GM12865 (cell line): ENCODE measurements at regions not wholly inside any gene's neighbourhood (a gene's known extent, or its start where the extent isn't known, plus 50 kb on each side); places are given as distances from the start of the nearest gene placed in this dataset.

Source experiments
- DNase-seq: peaks from one replicate; pipeline ENCODE4 v3.0.0; 2010; ENCODE audit warnings: low read depth
- H3K4me3 ChIP-seq: 2 replicates; pipeline ENCODE4 v1.5.1; 2011; ENCODE audit warnings: mild to moderate bottlenecking, low read depth, low read length, control low read depth
- TF ChIP-seq, protein P1 (sequence below): IDR thresholded peaks from 2 replicates; pipeline ENCODE4 v1.5.1; 2011; ENCODE audit warnings: low read length, control low read depth, low read depth, inconsistent platforms; ENCODE audit not compliant: insufficient read depth; ENCODE audit errors: missing control alignments

DNA sequence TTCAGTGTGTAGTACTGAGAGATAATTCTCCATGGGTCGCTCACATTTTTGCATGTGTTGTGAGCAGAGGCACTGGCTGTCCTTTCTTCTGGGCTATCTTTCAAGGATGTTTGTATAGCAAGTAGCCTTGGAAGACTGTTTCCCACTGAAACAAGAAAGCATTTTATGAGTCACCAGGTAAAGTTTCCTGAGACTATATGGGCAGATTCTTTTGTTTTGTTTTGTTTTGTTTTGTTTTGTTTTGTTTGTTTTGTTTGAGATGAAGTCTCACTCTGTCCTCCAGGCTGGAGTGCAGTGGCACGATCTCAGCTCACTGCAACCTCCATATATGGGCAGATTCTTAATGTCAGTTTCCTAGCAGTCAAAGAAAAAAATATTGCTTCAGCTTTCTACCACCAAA is 912.6 kb downstream of the TTLL7 start:
- H3K4me3 ChIP-seq: no peak overlapping the region
- no peak for DNase-seq
- TF ChIP-seq, protein P1, sequence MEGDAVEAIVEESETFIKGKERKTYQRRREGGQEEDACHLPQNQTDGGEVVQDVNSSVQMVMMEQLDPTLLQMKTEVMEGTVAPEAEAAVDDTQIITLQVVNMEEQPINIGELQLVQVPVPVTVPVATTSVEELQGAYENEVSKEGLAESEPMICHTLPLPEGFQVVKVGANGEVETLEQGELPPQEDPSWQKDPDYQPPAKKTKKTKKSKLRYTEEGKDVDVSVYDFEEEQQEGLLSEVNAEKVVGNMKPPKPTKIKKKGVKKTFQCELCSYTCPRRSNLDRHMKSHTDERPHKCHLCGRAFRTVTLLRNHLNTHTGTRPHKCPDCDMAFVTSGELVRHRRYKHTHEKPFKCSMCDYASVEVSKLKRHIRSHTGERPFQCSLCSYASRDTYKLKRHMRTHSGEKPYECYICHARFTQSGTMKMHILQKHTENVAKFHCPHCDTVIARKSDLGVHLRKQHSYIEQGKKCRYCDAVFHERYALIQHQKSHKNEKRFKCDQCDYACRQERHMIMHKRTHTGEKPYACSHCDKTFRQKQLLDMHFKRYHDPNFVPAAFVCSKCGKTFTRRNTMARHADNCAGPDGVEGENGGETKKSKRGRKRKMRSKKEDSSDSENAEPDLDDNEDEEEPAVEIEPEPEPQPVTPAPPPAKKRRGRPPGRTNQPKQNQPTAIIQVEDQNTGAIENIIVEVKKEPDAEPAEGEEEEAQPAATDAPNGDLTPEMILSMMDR: no peak

DNA sequence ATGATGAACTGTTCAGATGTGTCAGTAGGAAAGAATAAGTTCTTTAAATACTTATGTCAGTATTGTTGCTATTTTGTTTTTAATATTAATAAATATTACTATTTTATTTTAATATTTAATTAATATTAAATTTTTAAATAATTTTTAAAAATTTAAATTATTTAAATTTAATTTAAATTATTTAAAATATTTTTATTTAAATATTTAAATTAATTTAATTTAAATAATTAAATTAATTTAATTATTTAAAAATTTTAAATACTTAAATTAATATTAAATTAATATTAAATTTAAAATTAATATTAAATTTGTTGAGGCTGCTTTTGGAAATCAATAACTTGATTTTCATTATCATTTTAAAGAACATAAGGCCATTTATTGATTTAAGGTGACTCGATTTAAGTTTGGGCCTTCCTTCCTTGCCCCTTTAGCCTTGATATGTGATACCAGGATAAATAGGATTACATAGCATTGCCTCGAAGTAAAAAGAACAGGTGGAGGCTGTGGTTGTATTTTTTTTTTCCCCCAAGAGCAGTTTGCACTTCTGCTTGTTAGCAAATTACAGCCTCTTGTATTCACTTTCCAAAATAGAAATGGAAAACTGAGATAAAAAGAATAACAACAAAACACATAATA is 915.2 kb downstream of the TTLL7 start:
- no peak for DNase-seq
- TF ChIP-seq, protein P1: no peak
- no peak overlapping the region for H3K4me3 ChIP-seq

DNA sequence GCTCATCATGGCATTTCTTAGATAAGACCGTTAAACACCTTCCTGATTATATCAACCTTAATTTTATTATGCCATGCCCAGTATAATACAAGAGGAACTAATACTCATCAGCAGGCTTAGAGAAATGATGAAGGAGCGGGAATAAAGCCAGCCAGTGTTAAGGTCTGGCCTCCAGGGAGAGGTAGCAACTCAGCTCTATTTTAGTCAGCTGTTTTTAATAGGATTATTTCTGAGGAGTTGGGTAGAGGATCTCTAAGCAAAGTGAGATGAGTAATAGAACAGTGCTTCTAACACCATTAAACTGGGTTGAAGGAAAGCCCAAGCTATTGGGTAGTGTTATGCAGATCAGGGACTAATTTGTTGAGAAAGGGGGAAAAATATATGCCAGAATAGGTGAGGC is 921.5 kb downstream of the TTLL7 start:
- TF ChIP-seq, protein P1: no peak
- no peak overlapping the region for H3K4me3 ChIP-seq
- no peak for DNase-seq

DNA sequence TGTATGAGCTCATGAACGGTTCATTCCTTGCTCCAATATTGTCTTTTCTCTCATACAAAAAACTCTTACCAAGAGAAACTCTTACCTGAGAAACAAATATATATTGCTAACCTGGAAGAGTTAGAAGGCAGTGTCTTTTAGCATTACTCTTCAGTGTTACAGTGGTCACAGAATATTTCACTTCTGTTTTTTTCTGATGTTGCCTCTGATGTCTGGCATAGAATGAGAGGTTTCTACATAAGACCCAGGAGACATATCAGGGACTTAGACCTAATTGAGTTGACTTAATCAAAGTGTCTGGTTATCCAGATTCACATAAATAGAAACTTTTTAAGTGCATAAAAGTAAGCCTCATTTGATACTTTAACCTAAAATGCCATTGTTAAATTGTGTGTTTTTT is 923.8 kb downstream of the TTLL7 start:
- H3K4me3 ChIP-seq: no peak overlapping the region
- TF ChIP-seq, protein P1: no peak
- no peak for DNase-seq

DNA sequence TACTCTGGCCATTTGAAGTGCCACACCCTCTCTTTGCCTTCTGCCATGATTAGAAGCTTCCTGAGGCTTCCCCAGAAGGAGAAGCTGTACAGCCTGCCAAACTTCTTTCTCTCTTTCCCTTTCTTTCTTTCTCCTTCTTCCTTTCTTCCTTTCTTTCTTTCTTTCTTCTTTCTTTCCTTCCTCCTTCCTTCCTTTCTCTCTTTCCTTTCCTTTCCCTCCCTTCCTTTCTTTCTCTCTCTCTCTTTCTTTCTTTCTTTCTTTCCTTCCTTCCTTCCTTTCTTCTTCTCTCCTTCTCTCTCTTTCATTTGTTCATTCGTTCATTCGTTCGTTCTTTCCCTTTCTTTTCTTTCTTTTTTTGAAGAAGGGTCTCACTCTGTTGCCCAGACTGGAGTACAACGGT is 931.0 kb downstream of the TTLL7 start:
- DNase-seq: no peak
- no peak overlapping the region for H3K4me3 ChIP-seq
- TF ChIP-seq, protein P1: no peak

DNA sequence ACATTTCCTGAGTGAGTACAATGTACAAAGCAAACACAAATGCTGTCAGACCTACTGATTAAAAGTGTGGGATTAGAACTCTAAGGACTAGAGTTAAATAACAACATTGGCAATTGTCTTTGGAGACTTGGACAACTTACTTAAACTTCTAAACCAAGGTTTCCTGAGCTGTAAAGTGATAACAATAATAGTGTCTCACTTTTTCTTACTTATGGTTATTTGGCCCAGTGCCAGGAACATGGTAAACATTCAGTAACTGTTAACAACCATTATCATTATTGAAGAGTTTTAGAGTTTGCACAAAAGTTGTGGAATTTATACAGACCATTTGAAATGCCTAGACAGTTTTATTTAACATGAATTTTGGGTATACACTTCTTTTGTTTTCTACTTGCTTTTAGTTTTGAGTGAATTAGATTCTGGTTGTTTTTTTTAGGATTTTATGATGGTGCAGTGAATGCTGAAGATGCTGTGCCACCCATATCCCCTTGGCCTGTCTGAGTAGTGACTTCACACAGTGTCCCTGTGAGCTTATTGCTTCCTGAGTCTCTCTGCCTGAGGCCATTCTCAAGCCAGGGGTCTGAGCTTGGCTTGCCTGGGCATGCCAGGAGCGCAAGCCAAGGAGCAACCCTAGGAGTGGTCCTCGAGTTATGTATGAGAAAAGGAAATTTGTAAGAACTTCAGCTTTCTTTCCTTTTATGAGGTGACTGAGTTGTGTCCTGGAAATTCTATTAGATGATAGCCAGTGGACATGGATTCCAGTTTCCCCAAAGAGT is 932.8 kb downstream of the TTLL7 start:
- no peak for DNase-seq
- TF ChIP-seq, protein P1: no peak
- no peak overlapping the region for H3K4me3 ChIP-seq
